ENCODE measurements at regions not wholly inside any gene's neighbourhood (a gene's known extent, or its start where the extent isn't known, plus 50 kb on each side); places are given as distances from the start of the nearest gene placed in this dataset.
"Not testable (repeated sequence)": the region's sequence is repeated elsewhere in the genome, so short reads cannot be mapped to it uniquely, and the experiment has no call there.

DNA sequence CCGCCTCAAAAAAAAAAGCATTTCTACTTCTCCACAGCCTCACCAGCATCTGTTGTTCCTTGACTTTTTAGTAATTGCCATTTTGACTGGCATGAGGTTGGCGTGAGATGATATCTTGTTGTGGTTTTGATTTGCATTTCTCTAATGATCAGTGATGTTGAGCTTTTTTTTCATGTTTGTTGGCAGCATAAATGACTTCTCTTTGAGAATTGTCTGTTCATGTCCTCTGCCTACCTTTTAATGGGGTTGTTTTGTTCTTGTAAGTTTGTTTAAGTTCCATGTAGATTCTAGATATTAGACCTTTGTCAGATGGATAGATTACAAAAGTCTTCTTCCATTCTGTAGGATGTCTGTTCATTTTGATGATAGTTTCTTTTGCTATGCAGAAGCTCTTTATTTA is 182.9 kb downstream of the FOXG1 start:
- DNase-seq, result no peak

DNA sequence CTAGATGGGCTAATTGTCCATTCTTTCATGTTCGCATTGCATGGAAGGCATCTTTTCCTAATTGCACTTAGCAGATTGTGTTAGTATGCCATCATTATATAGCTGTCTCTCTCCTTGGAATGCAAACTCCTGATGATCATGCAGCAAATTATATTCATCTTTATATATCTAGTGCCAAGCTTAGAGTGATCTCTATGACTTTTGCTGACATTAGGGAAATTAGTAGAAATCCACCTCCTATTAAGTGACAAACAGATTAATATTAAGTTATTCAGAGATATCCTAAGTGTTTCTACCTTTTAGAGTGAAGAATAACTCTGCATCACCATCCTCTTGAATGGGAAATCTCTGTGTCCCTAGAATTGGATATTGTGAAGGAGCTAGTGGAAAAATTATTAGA is 185.6 kb downstream of the FOXG1 start:
- no peak for DNase-seq

DNA sequence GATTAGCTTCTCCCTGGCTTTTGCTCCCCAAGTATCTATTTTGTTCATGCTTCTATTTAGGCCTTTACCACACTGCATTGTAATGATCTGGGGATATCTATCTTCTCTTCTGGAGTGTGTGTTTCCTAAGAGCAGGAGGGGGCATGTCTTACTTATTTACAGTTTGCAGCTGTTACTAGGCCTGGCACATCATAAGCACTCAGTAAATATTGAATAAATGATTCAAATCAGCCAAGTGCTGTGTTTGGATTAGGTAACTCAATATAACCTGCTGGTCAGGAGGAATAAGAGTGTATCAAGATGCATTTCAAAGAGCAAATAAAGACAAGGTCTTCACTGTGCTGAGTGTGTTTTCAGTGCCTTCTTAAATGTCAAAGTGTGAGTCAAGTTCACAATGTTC is 186.1 kb downstream of the FOXG1 start:
- DNase-seq, result no peak

DNA sequence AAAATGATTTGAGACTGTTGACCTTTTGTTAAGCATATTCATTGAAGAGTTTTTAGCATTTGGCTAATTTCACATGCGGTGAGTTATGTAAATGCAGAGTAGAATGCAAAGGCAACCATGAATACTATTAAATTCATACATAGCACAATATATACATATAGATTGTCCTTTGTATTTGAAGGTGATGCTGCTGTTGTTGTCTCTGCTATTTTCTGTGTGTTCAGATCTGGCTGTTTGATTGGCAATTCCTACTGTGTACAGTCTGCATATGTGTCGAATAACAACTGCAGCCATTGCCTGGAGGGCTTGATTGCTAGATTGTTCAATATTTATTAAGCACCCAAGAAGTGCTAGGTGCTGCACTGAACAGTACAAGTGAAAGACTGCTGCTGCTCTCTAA is 187.4 kb downstream of the FOXG1 start:
- no peak for DNase-seq

DNA sequence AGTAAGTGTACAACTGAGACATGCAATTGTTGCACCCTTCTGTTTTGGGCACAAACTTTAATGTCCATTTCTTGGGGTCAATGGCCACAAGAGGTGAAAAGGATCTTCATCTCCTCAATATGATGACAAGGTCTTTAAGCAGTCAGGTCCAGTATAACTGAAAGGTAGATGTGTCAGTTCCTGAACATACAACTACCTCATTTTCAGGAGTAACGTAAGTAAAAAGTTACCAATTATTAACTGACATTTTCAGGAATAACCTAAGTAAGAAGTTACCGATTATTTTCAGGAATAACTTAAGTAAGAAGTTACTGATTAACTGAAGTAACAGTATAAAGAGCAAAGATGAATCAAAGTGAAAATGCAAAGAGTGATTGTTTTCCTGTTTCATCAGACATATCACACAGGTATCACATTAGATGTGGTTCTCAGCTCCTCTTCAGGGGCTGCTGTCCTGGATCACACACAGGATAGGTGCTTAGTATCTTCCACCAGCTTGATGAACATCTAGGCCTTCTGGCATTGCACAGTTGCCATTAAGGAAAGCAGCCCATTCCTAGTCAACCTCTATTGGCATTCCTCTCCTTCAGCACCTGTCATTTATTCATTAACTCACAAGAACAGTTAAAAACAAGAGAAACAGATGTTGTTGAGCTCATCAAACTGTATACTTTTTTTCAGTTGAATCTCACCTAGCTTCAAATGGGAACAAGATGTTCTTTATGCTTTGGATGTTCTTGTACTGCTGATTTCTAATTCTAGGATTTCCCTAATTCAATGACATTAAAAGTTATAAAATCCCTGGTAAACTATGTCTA is 200.0 kb downstream of the FOXG1 start:
- no peak for DNase-seq

DNA sequence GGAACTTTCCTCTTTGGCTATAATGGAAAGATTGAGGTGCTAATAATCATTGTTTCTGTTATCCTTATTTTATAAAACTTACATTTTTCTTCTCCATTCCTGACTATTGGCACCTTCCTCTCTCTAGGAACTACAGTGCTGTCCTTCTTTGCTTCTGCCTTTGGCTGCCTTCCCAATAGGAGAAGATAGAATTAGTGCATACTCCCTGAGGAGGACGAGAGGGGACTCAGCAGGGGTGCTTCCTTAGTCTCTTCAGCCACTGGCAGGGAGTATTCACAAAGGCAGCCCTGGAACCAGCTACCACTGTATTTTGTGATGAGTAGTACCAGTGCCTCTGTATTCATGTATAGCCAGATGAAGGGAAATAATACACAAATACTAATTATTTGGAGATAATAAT is 208.5 kb downstream of the FOXG1 start:
- DNase-seq, result no peak

DNA sequence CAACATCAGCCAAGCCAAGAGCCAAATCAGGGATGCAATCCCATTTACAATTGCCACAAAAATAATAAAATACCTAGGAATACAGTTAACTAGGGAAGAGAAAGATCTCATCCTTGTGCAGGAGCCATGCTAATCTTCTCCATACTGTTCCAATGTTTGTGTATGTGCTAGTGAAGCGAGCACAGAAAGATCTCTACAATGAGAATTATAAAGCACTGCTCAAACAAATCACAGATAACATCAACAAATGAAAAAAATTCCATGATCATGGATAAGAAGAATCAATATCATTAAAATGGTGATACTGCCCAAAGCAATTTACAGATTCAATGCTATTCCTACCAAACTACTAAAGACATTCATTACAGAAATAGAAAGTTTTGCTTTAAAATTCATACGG is 215.6 kb downstream of the FOXG1 start:
- no peak for DNase-seq

DNA sequence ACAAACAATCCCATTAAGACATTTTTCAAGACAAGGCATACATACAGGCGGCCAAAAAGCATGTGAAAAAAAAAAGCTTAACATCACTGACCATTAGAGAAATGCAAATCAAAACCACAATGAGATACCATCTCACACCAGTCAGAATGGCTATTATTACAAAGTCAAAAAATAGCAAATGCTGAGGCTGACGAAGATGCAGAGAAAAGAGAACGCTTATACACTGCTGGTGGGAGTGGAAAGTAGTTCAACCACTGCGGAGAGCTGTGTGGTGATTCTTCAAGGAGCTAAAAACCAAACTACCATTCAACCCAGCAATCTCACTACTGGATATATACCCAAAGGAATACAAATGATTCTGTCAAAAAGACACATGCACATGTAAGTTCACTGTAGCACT is 216.7 kb downstream of the FOXG1 start:
- DNase-seq, result no peak

DNA sequence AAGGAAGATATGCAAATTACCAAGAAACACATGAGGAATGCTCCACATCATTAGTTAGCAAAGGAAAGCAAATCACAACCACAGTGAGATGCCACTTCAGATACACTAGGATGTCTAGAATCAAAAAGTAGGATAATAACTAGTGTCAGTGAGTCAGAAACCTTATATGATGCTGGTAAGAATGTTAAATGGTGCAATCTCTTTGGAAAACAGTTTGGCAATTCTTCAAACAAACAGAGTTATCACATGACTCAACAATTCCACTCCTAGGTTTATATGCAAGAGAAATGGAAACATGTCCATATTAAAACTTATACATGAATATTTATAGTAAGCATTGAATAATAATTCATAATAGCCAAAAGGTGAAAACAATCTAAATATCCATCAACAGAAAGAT is 220.9 kb downstream of the FOXG1 start:
- no peak for DNase-seq

DNA sequence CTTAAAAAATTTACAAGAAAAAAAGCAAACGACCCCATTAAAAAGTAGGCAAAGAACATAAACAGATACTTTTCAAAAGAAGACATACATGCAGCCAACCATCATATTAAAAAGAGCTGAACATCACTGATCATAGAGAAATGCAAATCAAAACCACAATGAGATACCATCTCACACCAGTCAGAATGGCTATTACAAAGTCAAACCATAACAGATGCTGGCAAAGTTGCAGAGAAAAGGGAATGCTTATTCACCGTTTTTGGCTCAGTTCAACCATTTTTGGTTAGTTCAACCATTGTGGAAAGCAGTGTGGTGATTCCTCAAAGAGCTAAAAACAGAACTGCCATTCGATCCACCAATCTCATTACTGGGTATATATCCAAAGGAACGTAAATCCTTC is 230.6 kb downstream of the FOXG1 start:
- DNase-seq, result not testable (repeated sequence)

DNA sequence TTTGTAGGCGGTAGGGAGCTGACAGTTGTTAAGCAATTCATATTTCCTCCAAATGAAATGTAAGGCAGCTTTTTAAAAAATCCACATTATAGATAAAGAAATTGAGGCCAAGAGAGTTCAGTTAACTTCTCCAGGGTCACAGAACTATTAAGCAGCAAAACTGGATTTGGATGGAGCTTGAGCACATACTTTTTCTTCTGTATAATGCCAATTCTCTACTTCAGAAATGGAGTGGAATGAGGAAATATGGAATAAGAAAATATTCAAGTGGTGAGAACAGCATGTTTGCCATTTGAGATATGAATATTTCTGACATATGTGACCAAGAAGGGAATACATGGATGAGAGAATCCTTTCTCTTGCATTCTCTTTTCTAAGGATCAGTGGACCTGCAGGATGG is 233.1 kb downstream of the FOXG1 start:
- no peak for DNase-seq

DNA sequence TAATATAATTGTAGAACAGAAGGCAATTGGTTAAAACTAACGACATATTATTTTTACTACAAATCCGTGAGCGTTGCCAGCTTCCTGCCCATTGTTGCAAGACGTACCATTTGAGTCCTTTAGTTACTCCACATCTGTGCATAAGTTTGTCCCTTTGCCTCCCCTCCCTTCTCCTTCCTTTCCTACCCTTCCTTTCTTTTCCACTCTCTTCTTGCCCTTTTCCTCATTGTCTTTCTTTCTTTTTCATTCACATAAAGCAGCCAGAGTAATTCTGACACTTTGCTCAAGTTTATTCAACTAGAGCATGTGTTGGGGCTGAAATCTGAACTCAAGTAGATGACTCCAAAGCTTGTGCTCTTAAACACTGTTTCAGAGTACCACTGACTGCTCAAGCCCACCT is 239.1 kb downstream of the FOXG1 start:
- no peak for DNase-seq

DNA sequence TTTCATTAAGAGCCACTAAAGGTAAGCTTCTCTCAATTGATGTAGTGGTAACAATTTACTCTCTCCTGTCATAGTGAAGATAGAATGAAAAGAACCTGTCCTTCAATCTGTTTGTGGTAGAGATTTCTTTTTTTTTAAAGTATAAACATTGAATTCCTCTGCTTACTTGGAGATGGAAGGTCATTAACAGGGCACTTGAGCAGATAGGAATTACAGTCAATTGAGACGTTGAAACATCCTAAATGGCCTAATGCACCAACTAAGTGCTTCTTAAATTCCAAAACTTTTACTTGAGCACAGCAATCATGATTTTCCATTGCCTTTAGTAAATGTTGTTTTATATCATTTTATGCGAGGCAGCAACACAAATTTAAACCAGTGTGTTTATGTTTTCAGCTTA is 241.4 kb downstream of the FOXG1 start:
- DNase-seq, result no peak

DNA sequence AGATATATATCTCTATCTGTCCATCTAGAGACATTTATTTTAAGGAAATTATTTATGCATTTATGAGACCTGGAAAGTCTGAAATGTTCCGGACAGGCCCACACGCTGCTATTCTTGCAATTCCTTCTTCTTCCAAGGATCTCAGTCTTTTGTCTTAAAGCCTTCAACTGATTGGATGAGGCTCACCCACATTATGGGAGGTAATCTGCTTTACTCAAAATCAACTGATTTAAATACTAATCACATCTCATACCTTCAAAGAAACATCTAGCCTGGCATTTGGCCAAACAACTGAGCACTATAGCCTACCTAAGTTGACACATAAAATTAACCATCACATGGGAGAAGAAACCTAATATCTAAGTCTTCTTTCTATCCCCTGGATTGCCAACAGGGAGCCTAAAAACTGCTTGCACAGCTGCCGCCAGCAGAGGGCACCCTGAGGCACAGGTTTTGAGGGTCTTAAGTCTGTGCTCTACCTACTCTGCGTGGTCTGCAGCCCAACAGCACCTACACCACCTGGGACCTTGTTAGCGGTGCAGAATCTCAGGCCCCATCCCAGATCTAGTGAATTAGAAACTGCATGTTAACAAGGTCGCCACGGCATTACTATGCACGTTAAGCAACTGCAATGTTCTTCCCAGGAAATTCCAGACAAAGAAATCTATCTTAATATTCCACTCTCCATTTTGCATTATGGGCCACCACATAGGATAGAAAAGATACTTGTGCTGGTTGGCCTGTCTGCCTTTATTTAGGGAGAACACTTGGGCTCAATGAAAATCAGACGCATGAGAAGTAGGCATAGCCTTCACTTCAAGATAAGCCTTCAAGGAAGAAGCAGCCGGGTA is 249.7 kb downstream of the FOXG1 start:
- peak; percentile 10 for DNase-seq

DNA sequence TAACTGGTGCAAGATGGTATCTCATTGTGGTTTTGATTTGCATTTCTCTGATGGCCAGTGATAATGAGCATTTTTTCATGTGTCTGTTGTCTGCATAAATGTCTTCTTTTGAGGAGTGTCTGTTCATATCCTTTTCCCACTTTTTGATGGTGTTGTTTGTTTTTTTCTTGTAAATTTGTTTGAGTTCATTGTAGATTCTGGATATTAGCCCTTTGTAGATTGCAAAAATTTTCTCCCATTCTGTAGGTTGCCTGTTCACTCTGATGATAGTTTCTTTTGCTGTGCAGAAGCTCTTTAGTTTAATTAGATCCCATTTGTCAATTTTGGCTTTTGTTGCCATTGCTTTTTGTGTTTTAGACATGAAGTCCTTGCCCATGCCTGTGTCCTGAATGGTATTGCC is 256.9 kb downstream of the FOXG1 start:
- not testable (repeated sequence) for DNase-seq

DNA sequence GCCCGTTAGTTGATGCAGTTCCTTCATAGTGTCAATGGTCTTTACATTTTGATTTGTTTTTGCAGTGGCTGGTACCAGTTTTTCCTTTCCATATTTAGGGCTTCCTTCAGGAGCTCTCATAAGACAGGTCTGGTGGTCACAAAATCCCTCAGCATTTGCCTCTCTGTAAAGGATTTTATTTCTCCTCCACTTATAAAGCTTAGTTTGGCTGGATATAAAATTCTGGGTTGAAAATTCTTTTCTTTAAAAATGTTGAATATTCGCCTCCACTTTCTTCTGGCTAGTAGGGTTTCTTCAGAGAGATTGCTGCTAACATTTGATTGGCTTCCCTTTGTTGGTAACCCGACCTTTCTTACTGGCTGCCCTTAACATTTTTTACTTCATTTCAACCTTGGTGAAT is 260.9 kb downstream of the FOXG1 start:
- DNase-seq, result not testable (repeated sequence)

DNA sequence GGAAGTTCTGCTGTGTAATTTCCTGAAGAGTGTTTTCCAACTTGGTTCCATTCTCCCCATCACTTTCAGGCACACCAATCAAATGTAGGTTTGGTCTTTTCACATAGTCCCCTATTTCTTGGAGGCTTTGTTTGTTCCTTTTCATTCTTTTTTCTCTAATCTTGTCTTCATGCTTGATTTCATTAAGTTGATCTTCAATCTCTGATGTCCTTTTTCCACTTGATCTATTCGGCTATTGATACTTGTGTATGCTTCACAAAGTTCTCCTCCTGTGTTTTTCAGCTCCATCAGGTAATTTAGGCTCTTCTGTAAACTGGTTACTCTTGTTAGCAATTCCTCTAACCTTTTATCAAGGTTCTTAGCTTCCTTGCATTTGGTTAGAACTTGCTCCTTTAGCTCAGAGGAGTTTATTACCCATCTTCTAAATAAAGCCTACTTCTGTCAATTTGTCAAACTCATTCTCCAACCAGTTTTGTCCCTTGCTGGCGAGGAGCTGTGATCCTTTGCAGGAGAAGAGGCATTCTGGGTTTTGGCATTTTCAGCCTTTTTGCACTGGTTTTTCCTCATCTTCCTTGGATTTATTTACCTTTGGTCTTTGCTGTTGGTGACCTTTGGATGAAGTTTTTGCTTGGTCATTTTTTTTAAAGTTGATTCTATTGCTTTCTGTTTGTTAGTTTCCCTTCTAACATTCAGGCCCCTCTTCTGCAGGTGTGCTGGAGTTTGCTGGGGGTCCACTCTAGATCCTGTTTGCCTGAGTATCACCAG is 261.5 kb downstream of the FOXG1 start:
- not testable (repeated sequence) for DNase-seq

DNA sequence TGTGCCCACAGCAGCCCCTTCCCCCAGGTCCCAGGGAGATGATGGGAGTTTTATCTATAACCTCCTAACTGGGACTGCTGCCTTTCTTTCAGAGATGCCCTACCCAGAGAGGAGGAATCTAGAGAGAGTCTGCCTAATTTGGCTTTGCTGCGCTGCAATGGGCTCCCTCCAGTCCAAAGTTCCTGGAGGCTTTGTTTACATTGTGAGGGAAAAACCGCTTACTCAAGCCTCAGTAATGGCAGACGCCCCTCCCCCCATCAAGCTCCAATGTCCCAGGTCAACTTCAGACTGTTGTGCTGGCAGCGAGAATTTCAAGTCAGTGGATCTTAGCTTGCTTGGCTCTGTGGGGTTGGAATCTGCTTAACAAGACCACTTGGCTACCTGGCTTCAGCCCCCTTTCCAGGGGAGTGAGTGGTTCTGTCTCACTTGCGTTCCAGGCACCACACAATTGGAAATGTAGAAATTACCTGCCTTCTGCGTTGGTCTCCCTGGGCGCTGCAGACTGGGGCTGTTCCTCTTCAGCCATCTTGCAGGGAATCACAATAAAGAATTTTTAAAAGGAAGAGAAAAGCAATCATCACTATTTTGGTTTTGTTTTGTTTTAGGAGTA is 262.5 kb downstream of the FOXG1 start:
- no peak for DNase-seq

DNA sequence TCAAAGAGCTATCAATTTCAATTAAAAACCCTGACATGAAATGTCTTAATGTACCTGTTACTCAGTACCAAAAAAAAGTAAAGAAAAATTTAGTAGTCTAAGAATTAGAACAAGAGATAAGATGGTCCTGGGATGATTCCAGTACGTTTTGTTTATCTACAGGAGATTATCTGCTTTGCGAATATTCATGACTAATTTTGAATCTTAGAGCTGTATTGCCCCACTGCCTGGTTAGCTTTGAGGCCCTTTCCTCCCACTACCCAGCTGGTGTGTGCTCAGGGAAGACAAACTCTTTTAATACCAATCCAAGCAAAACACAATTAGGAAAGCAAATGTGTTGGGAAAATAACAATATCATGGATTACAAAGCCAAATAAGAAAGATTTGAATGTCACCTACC is 263.5 kb downstream of the FOXG1 start:
- no peak for DNase-seq

DNA sequence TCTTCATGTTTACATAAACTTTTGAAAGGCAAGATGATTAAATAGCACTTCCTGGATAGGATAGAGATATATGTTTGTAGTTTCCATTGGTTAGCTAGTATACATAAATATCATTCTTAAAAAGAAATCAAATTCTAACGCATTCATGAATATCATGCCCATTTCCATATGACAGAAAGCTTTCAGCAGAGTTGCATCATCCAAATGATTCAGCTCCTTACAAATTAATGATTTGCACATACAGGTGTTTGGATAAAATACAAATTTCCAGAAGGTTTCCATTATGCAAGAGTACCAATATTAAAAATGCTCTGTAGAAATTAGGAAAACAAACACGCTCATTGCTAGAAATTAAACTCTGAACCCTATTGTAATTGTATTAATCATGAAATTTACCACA is 264.4 kb downstream of the FOXG1 start:
- DNase-seq, result no peak

DNA sequence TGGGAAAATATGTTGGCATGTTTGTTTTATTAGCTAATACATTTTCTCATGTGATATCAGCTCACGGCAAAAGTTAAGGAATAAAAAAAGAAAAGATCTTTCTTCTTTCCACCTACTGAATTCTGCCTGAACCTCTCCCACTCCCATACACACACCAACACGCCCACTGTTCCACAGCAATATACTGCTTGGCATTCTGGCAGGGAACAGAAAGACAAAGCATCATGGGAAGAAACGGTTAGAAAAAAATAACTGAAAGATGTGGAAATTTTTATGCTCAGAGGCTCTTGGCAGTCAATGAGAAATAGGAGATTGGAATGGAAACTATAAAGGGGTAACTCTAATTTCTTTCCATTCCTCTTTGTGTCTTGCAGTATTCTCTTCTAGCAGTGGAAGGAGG is 268.5 kb downstream of the FOXG1 start:
- DNase-seq, result no peak

DNA sequence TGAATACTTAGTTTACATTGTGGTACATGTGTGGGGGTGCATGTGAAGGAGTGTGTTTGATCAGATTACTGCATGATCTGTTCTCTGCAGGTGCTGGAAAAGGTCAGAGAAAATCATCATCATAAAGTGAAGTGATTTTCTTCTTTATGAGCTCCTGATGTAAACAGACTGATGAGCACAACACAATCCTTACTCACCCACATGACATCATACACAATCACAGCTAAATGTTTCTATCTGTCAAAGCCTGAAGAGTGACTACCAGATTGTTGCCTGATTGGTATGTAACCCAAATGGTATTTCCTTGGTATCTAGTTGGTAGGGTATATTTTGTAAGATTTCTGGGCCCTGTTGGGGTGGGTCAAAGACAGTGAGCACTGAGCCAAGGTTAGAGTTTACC is 270.8 kb downstream of the FOXG1 start:
- no peak for DNase-seq

DNA sequence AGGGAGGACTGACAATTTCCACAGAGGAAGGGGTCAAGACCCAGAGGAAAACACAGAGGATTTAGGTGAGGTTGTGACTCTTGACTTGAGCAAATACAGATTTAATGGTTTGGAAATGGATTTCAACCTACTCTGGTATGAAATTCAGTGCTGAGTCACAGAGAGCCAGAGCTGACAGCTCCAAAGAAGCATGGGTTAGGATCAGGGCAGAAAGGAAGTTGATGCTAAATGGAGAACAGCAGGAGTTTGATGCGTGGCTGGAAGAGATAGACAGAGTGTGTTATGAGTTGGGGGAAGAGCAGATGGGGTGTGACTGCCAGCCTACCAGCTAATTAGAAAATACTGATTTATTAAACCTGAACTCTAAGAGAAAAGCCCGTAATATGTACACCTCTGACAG is 272.6 kb downstream of the FOXG1 start:
- no peak for DNase-seq
